A172 (cell line): ENCODE measurements at regions not wholly inside any gene's neighbourhood (a gene's known extent, or its start where the extent isn't known, plus 50 kb on each side); places are given as distances from the start of the nearest gene placed in this dataset.
"Not testable (repeated sequence)": the region's sequence is repeated elsewhere in the genome, so short reads cannot be mapped to it uniquely, and the experiment has no call there.

ENCODE experiments used
- DNase-seq: peaks from one replicate; pipeline ENCODE4 v3.0.0-alpha.2; 2015; ENCODE audit warnings: low spot score

GRCh38 chr7:115793958-115794702, 236.4 kb downstream of the TFEC start:
- DNase-seq = no peak

GRCh38 chr7:115789901-115790300, 240.7 kb downstream of the TFEC start:
- DNase-seq = no peak

- DNase-seq = not testable (repeated sequence)
These were observed 241.1 kb downstream of the TFEC start for GRCh38 chr7:115789473-115789872.

- no peak for DNase-seq
These were observed 247.7 kb downstream of the TFEC start for GRCh38 chr7:115782696-115783490.

- no peak for DNase-seq
These were observed 251.0 kb downstream of the TFEC start for GRCh38 chr7:115779561-115779960.

GRCh38 chr7:115775981-115776380, 254.6 kb downstream of the TFEC start:
- no peak for DNase-seq

- DNase-seq = no peak
These were observed 267.2 kb downstream of the TFEC start for GRCh38 chr7:115763347-115763746.

GRCh38 chr7:115758025-115758424, 272.5 kb downstream of the TFEC start:
- no peak for DNase-seq

- DNase-seq = no peak
These were observed 276.3 kb downstream of the TFEC start for GRCh38 chr7:115754226-115754625.

GRCh38 chr7:115749924-115750323, 280.6 kb downstream of the TFEC start:
- DNase-seq = no peak

- DNase-seq = no peak
These were observed 282.3 kb downstream of the TFEC start for GRCh38 chr7:115748123-115748738.

GRCh38 chr7:115747174-115747573, 283.4 kb downstream of the TFEC start:
- DNase-seq = no peak

- DNase-seq = no peak
These were observed 290.5 kb downstream of the TFEC start for GRCh38 chr7:115740043-115740442.

- no peak for DNase-seq
These were observed 295.9 kb downstream of the TFEC start for GRCh38 chr7:115734641-115735040.

GRCh38 chr7:115731796-115732471, 298.6 kb downstream of the TFEC start:
- no peak for DNase-seq

GRCh38 chr7:115728518-115728917, 302.0 kb downstream of the TFEC start:
- DNase-seq = no peak

GRCh38 chr7:115724400-115725056, 306.0 kb downstream of the TFEC start:
- DNase-seq = peak; percentile 5

GRCh38 chr7:115722302-115722977, 308.1 kb downstream of the TFEC start:
- no peak for DNase-seq

GRCh38 chr7:115721293-115722217, 309.0 kb downstream of the TFEC start:
- no peak for DNase-seq

- no peak for DNase-seq
These were observed 310.6 kb downstream of the TFEC start for GRCh38 chr7:115719963-115720362.
